Neural cell (in vitro differentiated cells): ENCODE measurements at regions not wholly inside any gene's neighbourhood (a gene's known extent, or its start where the extent isn't known, plus 50 kb on each side); places are given as distances from the start of the nearest gene placed in this dataset.

Experiments
- H2AFZ ChIP-seq: fragments of 200-600, 300-800 bp; sonication (generic), shearing (Covaris generic); 2 replicates; pipeline ENCODE4 v1.6.0; 2014; ENCODE audit warnings: low read depth, mild to moderate bottlenecking, antibody characterized with exemption, low read length, moderate library complexity
- H3F3A ChIP-seq: fragments of 200-600 bp; shearing (Covaris generic); 2 replicates; pipeline ENCODE4 v1.6.1; 2016; ENCODE audit warnings: mild to moderate bottlenecking, moderate library complexity, mixed read lengths, antibody characterized with exemption, low read length; ENCODE audit not compliant: insufficient read depth, poor library complexity, severe bottlenecking
- H3K27ac ChIP-seq: fragments of 200-600, 300-800 bp; sonication (generic), shearing (Covaris generic); 2 replicates; pipeline ENCODE4 v1.5.1; 2014; ENCODE audit warnings: mild to moderate bottlenecking, low read length, moderate library complexity
- H3K27me3 ChIP-seq: fragments of 300-800, 200-600 bp; sonication (generic), shearing (Covaris generic); 2 replicates; pipeline ENCODE4 v1.6.0; 2014; ENCODE audit warnings: mild to moderate bottlenecking, low read depth, low read length, moderate library complexity; ENCODE audit not compliant: insufficient read depth
- H3K36me3 ChIP-seq: fragments of 300-800, 200-600 bp; sonication (generic), shearing (Covaris generic); 2 replicates; pipeline ENCODE4 v1.5.1; 2014; ENCODE audit warnings: mild to moderate bottlenecking, antibody characterized with exemption, low read length, moderate library complexity; ENCODE audit not compliant: insufficient read depth
- H3K4me2 ChIP-seq: fragments of 300-800, 200-600 bp; sonication (generic), shearing (Covaris generic); 2 replicates; pipeline ENCODE4 v1.6.0; 2014; ENCODE audit warnings: mild to moderate bottlenecking, low read length
- H3K4me3 ChIP-seq: fragments of 300-800, 200-600 bp; sonication (generic), shearing (Covaris generic); 2 replicates; pipeline ENCODE4 v1.5.1; 2014; ENCODE audit warnings: mild to moderate bottlenecking, low read length, moderate library complexity
- H3K79me2 ChIP-seq: fragments of 200-600 bp; shearing (Covaris generic); replicated peaks from 2 replicates; pipeline ENCODE4 v1.6.0; 2014; ENCODE audit warnings: mild to moderate bottlenecking, low read length, moderate library complexity; ENCODE audit not compliant: insufficient read depth
- H3K9ac ChIP-seq: fragments of 300-800, 200-600 bp; sonication (generic), shearing (Covaris generic); 2 replicates; pipeline ENCODE4 v1.6.1; 2016; ENCODE audit warnings: mild to moderate bottlenecking, low read length, mixed read lengths
- H3K9me2 ChIP-seq: fragments of 200-600 bp; shearing (Covaris generic); 2 replicates; pipeline ENCODE4 v1.6.1; 2016; ENCODE audit warnings: mild to moderate bottlenecking, low read length, mixed read lengths; ENCODE audit not compliant: insufficient read depth
- H3K9me3 ChIP-seq: fragments of 200-600, 300-800 bp; sonication (generic), shearing (Covaris generic); 2 replicates; pipeline ENCODE4 v1.6.1; 2016; ENCODE audit warnings: mild to moderate bottlenecking, mixed run types, low read length, moderate library complexity, mixed read lengths
- H4K20me1 ChIP-seq: fragments of 200-600 bp; shearing (Covaris generic); 2 replicates; pipeline ENCODE4 v1.6.1; 2016; ENCODE audit warnings: mild to moderate bottlenecking, mixed run types; ENCODE audit not compliant: insufficient read depth
- CTCF ChIP-seq: fragments of 450-650 bp; IDR thresholded peaks from 2 replicates; pipeline ENCODE4 v1.5.1; 2014; ENCODE audit warnings: antibody characterized with exemption, mild to moderate bottlenecking, moderate library complexity; ENCODE audit not compliant: poor library complexity, severe bottlenecking
- EP300 ChIP-seq: fragments of 450-650 bp; conservative IDR thresholded peaks from 2 replicates; pipeline ENCODE4 v1.6.1; 2014; ENCODE audit warnings: antibody characterized with exemption, mild to moderate bottlenecking, moderate library complexity; ENCODE audit not compliant: poor library complexity, severe bottlenecking
- EZH2 ChIP-seq: fragments of 200-600, 300-800 bp; shearing (Covaris generic), sonication (generic); IDR thresholded peaks from 2 replicates; pipeline ENCODE4 v1.6.1; 2014; ENCODE audit warnings: antibody characterized with exemption, low read length, borderline replicate concordance, mild to moderate bottlenecking; ENCODE audit not compliant: insufficient read depth, poor library complexity, severe bottlenecking
- MXI1 ChIP-seq: fragments of 450-650 bp; conservative IDR thresholded peaks from 2 replicates; pipeline ENCODE4 v1.6.1; 2014; ENCODE audit warnings: antibody characterized with exemption, mild to moderate bottlenecking; ENCODE audit not compliant: poor library complexity, severe bottlenecking
- POLR2AphosphoS5 ChIP-seq: IDR thresholded peaks from 2 replicates; pipeline ENCODE4 v1.6.1; 2012
- RAD21 ChIP-seq: fragments of 450-650 bp; conservative IDR thresholded peaks from 2 replicates; pipeline ENCODE4 v1.6.1; 2014; ENCODE audit warnings: antibody characterized with exemption, mild to moderate bottlenecking, moderate library complexity
- REST ChIP-seq: IDR thresholded peaks from 2 replicates; pipeline ENCODE4 v1.6.1; 2012; ENCODE audit warnings: borderline replicate concordance
- SMC3 ChIP-seq: fragments of 450-650 bp; conservative IDR thresholded peaks from 2 replicates; pipeline ENCODE4 v1.6.1; 2014; ENCODE audit warnings: antibody characterized with exemption, mild to moderate bottlenecking, moderate library complexity; ENCODE audit not compliant: poor library complexity
- TAF1 ChIP-seq: IDR thresholded peaks from 2 replicates; pipeline ENCODE4 v1.6.1; 2012; ENCODE audit warnings: low read depth

- Histone ChIP-seq H3K9me2 (no peaks in the 10 kb centered on the region), H2AFZ (no peak overlapping the region), H4K20me1 (no peaks in the 10 kb centered on the region), H3K36me3 (no peaks in the 10 kb centered on the region), H3K79me2 (no peaks in the 10 kb centered on the region), H3K9ac (no peak overlapping the region), H3K4me3 (no peak overlapping the region), H3K27ac (no peak overlapping the region), H3K9me3 (no peaks in the 10 kb centered on the region), H3K4me2 (no peak overlapping the region), H3F3A (no peaks in the 10 kb centered on the region), H3K27me3 (no peaks in the 10 kb centered on the region)
- TF ChIP-seq MXI1 = no peak
- TF ChIP-seq CTCF = no peak
- TF ChIP-seq EZH2 = no peak
- no peak for TF ChIP-seq RAD21
- TF ChIP-seq TAF1 = no peak
- no peak for TF ChIP-seq POLR2AphosphoS5
- TF ChIP-seq REST = no peak
Observed at GRCh38 chr7:106756071-106756470, 95.1 kb upstream of the CCDC71L start.

- H2AFZ ChIP-seq = no peak overlapping the region
- no peaks in the 10 kb centered on the region for H3F3A ChIP-seq
- no peak overlapping the region for H3K4me3 ChIP-seq
- H3K9me2 ChIP-seq = no peaks in the 10 kb centered on the region
- no peak overlapping the region for H3K9ac ChIP-seq
- TF ChIP-seq RAD21 = no peak
- H3K36me3 ChIP-seq = no peaks in the 10 kb centered on the region
- no peaks in the 10 kb centered on the region for H4K20me1 ChIP-seq
- H3K27me3 ChIP-seq = no peaks in the 10 kb centered on the region
- no peak overlapping the region for H3K27ac ChIP-seq
- no peak overlapping the region for H3K4me2 ChIP-seq
- H3K79me2 ChIP-seq = no peaks in the 10 kb centered on the region
- H3K9me3 ChIP-seq = no peaks in the 10 kb centered on the region
Observed at GRCh38 chr7:106756884-106757283, 95.9 kb upstream of the CCDC71L start.

- no peak overlapping the region for H3K4me3 ChIP-seq
- no peak for TF ChIP-seq CTCF
- TF ChIP-seq RAD21 = no peak
- TF ChIP-seq MXI1 = no peak
- no peak for TF ChIP-seq SMC3
- TF ChIP-seq REST = no peak
- TF ChIP-seq POLR2AphosphoS5 = no peak
- no peak for TF ChIP-seq TAF1
- TF ChIP-seq EZH2 = no peak
- TF ChIP-seq EP300 = no peak
Observed at GRCh38 chr7:106757846-106758245, 96.9 kb upstream of the CCDC71L start.

More at GRCh38 chr7:106757846-106758245, 96.9 kb upstream of the CCDC71L start:
- Histone ChIP-seq H3K27ac (no peak overlapping the region), H2AFZ (no peak overlapping the region), H3F3A (no peaks in the 10 kb centered on the region), H3K4me2 (no peak overlapping the region), H3K79me2 (no peaks in the 10 kb centered on the region), H4K20me1 (no peaks in the 10 kb centered on the region), H3K36me3 (no peaks in the 10 kb centered on the region), H3K27me3 (no peaks in the 10 kb centered on the region), H3K9me2 (no peaks in the 10 kb centered on the region), H3K9ac (no peak overlapping the region), H3K9me3 (no peaks in the 10 kb centered on the region)
